GM12865 (cell line): ENCODE measurements at regions not wholly inside any gene's neighbourhood (a gene's known extent, or its start where the extent isn't known, plus 50 kb on each side); places are given as distances from the start of the nearest gene placed in this dataset.

ENCODE experiments used
- DNase-seq: peaks from one replicate; pipeline ENCODE4 v3.0.0; 2010; ENCODE audit warnings: low read depth
- H3K4me3 ChIP-seq: 2 replicates; pipeline ENCODE4 v1.5.1; 2011; ENCODE audit warnings: mild to moderate bottlenecking, low read depth, low read length, control low read depth
- CTCF ChIP-seq: IDR thresholded peaks from 2 replicates; pipeline ENCODE4 v1.5.1; 2011; ENCODE audit warnings: low read length, control low read depth, low read depth, inconsistent platforms; ENCODE audit not compliant: insufficient read depth; ENCODE audit errors: missing control alignments

GRCh38 chr4:52317981-52318380 is 266.9 kb downstream of the SPATA18 start:
- no peak for TF ChIP-seq CTCF
- no peak overlapping the region for H3K4me3 ChIP-seq
- no peak for DNase-seq

GRCh38 chr4:52329894-52330293 is 278.8 kb downstream of the SPATA18 start:
- DNase-seq: no peak
- H3K4me3 ChIP-seq: no peak overlapping the region
- TF ChIP-seq CTCF: no peak

- no peak overlapping the region for H3K4me3 ChIP-seq
- no peak for DNase-seq
- TF ChIP-seq CTCF: no peak
Measured at GRCh38 chr4:52343595-52343994, 292.5 kb downstream of the SPATA18 start.

- TF ChIP-seq CTCF: no peak
- no peak for DNase-seq
- H3K4me3 ChIP-seq: no peak overlapping the region
Measured at GRCh38 chr4:52350926-52351325, 299.8 kb downstream of the SPATA18 start.

GRCh38 chr4:52358366-52358765 is 300.7 kb downstream of the USP46 start:
- H3K4me3 ChIP-seq: no peak overlapping the region
- DNase-seq: no peak
- TF ChIP-seq CTCF: no peak

GRCh38 chr4:52358883-52359321 is 300.2 kb downstream of the USP46 start:
- no peak for DNase-seq
- TF ChIP-seq CTCF: no peak
- no peak overlapping the region for H3K4me3 ChIP-seq

GRCh38 chr4:52366191-52366590 is 292.9 kb downstream of the USP46 start:
- no peak for TF ChIP-seq CTCF
- no peak overlapping the region for H3K4me3 ChIP-seq
- DNase-seq: no peak
